ENCODE measurements at regions not wholly inside any gene's neighbourhood (a gene's known extent, or its start where the extent isn't known, plus 50 kb on each side); places are given as distances from the start of the nearest gene placed in this dataset.

- Histone ChIP-seq H3K27me3 (replicated peaks in 2 of 5; ENCODE audit: control insufficient read depth in 4 of 5, insufficient read depth in 5 of 5, low read length in 4 of 5) (peaks cover 0 to 7% (median 2%) of the 10 kb centered on the region in 5 experiments), H3K36me3 (ENCODE audit: control insufficient read depth in 4 of 4, insufficient read depth in 4 of 4, low read length in 3 of 4) (no peaks in the 10 kb centered on the region), H3K4me1 (ENCODE audit: control extremely low read depth in 1 of 4, control insufficient read depth in 4 of 4, insufficient read depth in 4 of 4, low read length in 3 of 4) (no peaks in the 10 kb centered on the region), H3K27ac (ENCODE audit: insufficient read depth in 1 of 2, low read depth in 1 of 2, low read length in 2 of 2, poor library complexity in 1 of 2, severe bottlenecking in 2 of 2) (no peak overlapping the region), H3K4me3 (ENCODE audit: control insufficient read depth in 1 of 7, extremely low read depth in 1 of 7, insufficient read depth in 4 of 7, low read depth in 2 of 7, low read length in 6 of 7) (no peak overlapping the region), H3K9me3 (ENCODE audit: control extremely low read depth in 1 of 5, control insufficient read depth in 4 of 5, insufficient read depth in 2 of 5, low read depth in 1 of 5, low read length in 4 of 5) (peaks cover 0 to 2% (median 0%) of the 10 kb centered on the region in 5 experiments)
- ChIA-PET CTCF (interaction anchor here (0.6 kb wide), 1 partner anchor 9 kb away, joined by 5 read pairs; no protein-coding TSS in a partner anchor), POLR2A (no interaction called here)
- 71% methylated on average over 1 of the region's 2 CpGs for WGBS (ENCODE audit: insufficient coverage)
- no peak for DNase-seq
Observed at GRCh38 chr2:18495058-18495457, 65.4 kb downstream of the RDH14 start.

GRCh38 chr2:18492721-18493120 is 67.7 kb downstream of the RDH14 start:
- ChIA-PET CTCF (no interaction called here), POLR2A (no interaction called here)
- WGBS (ENCODE audit: insufficient coverage) = no CpG with 5 or more reads among the region's 2 CpGs
- peaks cover 1 to 7% (median 2%) of the 10 kb centered on the region in 5 experiments for H3K27me3 ChIP-seq (replicated peaks in 2 of 5; ENCODE audit: control insufficient read depth in 4 of 5, insufficient read depth in 5 of 5, low read length in 4 of 5)
- no peaks in the 10 kb centered on the region for H3K36me3 ChIP-seq (ENCODE audit: control insufficient read depth in 4 of 4, insufficient read depth in 4 of 4, low read length in 3 of 4)
- H3K9me3 ChIP-seq (ENCODE audit: control extremely low read depth in 1 of 5, control insufficient read depth in 4 of 5, insufficient read depth in 2 of 5, low read depth in 1 of 5, low read length in 4 of 5) = peaks cover 0 to 2% (median 0%) of the 10 kb centered on the region in 5 experiments
- no peak overlapping the region for H3K27ac ChIP-seq (ENCODE audit: insufficient read depth in 1 of 2, low read depth in 1 of 2, low read length in 2 of 2, poor library complexity in 1 of 2, severe bottlenecking in 2 of 2)
- no peak overlapping the region for H3K4me3 ChIP-seq (ENCODE audit: control insufficient read depth in 1 of 7, extremely low read depth in 1 of 7, insufficient read depth in 4 of 7, low read depth in 2 of 7, low read length in 6 of 7)
- no peaks in the 10 kb centered on the region for H3K4me1 ChIP-seq (ENCODE audit: control extremely low read depth in 1 of 4, control insufficient read depth in 4 of 4, insufficient read depth in 4 of 4, low read length in 3 of 4)
- no peak for DNase-seq

GRCh38 chr2:18491577-18491976 is 68.9 kb downstream of the RDH14 start:
- ChIA-PET CTCF (no interaction called here), POLR2A (no interaction called here)
- Histone ChIP-seq H3K9me3 (ENCODE audit: control extremely low read depth in 1 of 5, control insufficient read depth in 4 of 5, insufficient read depth in 2 of 5, low read depth in 1 of 5, low read length in 4 of 5) (peaks cover 0 to 2% (median 0%) of the 10 kb centered on the region in 5 experiments), H3K4me1 (ENCODE audit: control extremely low read depth in 1 of 4, control insufficient read depth in 4 of 4, insufficient read depth in 4 of 4, low read length in 3 of 4) (no peaks in the 10 kb centered on the region), H3K36me3 (ENCODE audit: control insufficient read depth in 4 of 4, insufficient read depth in 4 of 4, low read length in 3 of 4) (no peaks in the 10 kb centered on the region), H3K27me3 (replicated peaks in 2 of 5; ENCODE audit: control insufficient read depth in 4 of 5, insufficient read depth in 5 of 5, low read length in 4 of 5) (peaks cover 1 to 7% (median 2%) of the 10 kb centered on the region in 5 experiments), H3K27ac (ENCODE audit: insufficient read depth in 1 of 2, low read depth in 1 of 2, low read length in 2 of 2, poor library complexity in 1 of 2, severe bottlenecking in 2 of 2) (no peak overlapping the region), H3K4me3 (ENCODE audit: control insufficient read depth in 1 of 7, extremely low read depth in 1 of 7, insufficient read depth in 4 of 7, low read depth in 2 of 7, low read length in 6 of 7) (no peak overlapping the region)
- WGBS (ENCODE audit: insufficient coverage) = 100% methylated on average over 1 of the region's 3 CpGs
- DNase-seq = no peak

- peaks cover 0 to 7% (median 2%) of the 10 kb centered on the region in 5 experiments for H3K27me3 ChIP-seq (replicated peaks in 2 of 5; ENCODE audit: control insufficient read depth in 4 of 5, insufficient read depth in 5 of 5, low read length in 4 of 5)
- no CpG with 5 or more reads among the region's 2 CpGs for WGBS (ENCODE audit: insufficient coverage)
- no peak overlapping the region for H3K27ac ChIP-seq (ENCODE audit: insufficient read depth in 1 of 2, low read depth in 1 of 2, low read length in 2 of 2, poor library complexity in 1 of 2, severe bottlenecking in 2 of 2)
- no peaks in the 10 kb centered on the region for H3K36me3 ChIP-seq (ENCODE audit: control insufficient read depth in 4 of 4, insufficient read depth in 4 of 4, low read length in 3 of 4)
- peaks cover 0 to 2% (median 0%) of the 10 kb centered on the region in 5 experiments for H3K9me3 ChIP-seq (ENCODE audit: control extremely low read depth in 1 of 5, control insufficient read depth in 4 of 5, insufficient read depth in 2 of 5, low read depth in 1 of 5, low read length in 4 of 5)
- H3K4me1 ChIP-seq (ENCODE audit: control extremely low read depth in 1 of 4, control insufficient read depth in 4 of 4, insufficient read depth in 4 of 4, low read length in 3 of 4) = no peaks in the 10 kb centered on the region
- H3K4me3 ChIP-seq (ENCODE audit: control insufficient read depth in 1 of 7, extremely low read depth in 1 of 7, insufficient read depth in 4 of 7, low read depth in 2 of 7, low read length in 6 of 7) = no peak overlapping the region
- ChIA-PET POLR2A (no interaction called here), CTCF (no interaction called here)
- no peak for DNase-seq
Observed at GRCh38 chr2:18490901-18491300, 69.6 kb downstream of the RDH14 start.

GRCh38 chr2:18487106-18487913 is 73.1 kb downstream of the RDH14 start:
- POLR2A ChIA-PET = no interaction called here
- Histone ChIP-seq H3K4me1 (ENCODE audit: control extremely low read depth in 1 of 4, control insufficient read depth in 4 of 4, insufficient read depth in 4 of 4, low read length in 3 of 4) (no peaks in the 10 kb centered on the region), H3K4me3 (ENCODE audit: control insufficient read depth in 1 of 7, extremely low read depth in 1 of 7, insufficient read depth in 4 of 7, low read depth in 2 of 7, low read length in 6 of 7) (no peak overlapping the region), H3K9me3 (ENCODE audit: control extremely low read depth in 1 of 5, control insufficient read depth in 4 of 5, insufficient read depth in 2 of 5, low read depth in 1 of 5, low read length in 4 of 5) (peaks cover 0 to 1% (median 0%) of the 10 kb centered on the region in 5 experiments), H3K27me3 (replicated peaks in 2 of 5; ENCODE audit: control insufficient read depth in 4 of 5, insufficient read depth in 5 of 5, low read length in 4 of 5) (peaks cover 0 to 6% (median 1%) of the 10 kb centered on the region in 5 experiments), H3K36me3 (ENCODE audit: control insufficient read depth in 4 of 4, insufficient read depth in 4 of 4, low read length in 3 of 4) (no peaks in the 10 kb centered on the region), H3K27ac (ENCODE audit: insufficient read depth in 1 of 2, low read depth in 1 of 2, low read length in 2 of 2, poor library complexity in 1 of 2, severe bottlenecking in 2 of 2) (no peak overlapping the region)
- WGBS (ENCODE audit: insufficient coverage) = 100% methylated on average over 1 of the region's 2 CpGs
- CTCF ChIA-PET = no interaction called here
- DNase-seq = no peak

- POLR2A ChIA-PET = no interaction called here
Observed at GRCh38 chr2:18484625-18485024, 75.8 kb downstream of the RDH14 start.

GRCh38 chr2:18483896-18484295 is 76.6 kb downstream of the RDH14 start:
- DNase-seq = no peak
- POLR2A ChIA-PET = no interaction called here
- H3K4me3 ChIP-seq (ENCODE audit: control insufficient read depth in 1 of 7, extremely low read depth in 1 of 7, insufficient read depth in 4 of 7, low read depth in 2 of 7, low read length in 6 of 7) = no peak overlapping the region
- H3K9me3 ChIP-seq (ENCODE audit: control extremely low read depth in 1 of 5, control insufficient read depth in 4 of 5, insufficient read depth in 2 of 5, low read depth in 1 of 5, low read length in 4 of 5) = no peaks in the 10 kb centered on the region
- H3K27ac ChIP-seq (ENCODE audit: insufficient read depth in 1 of 2, low read depth in 1 of 2, low read length in 2 of 2, poor library complexity in 1 of 2, severe bottlenecking in 2 of 2) = no peak overlapping the region
- CTCF ChIA-PET = no interaction called here
- H3K27me3 ChIP-seq (replicated peaks in 2 of 5; ENCODE audit: control insufficient read depth in 4 of 5, insufficient read depth in 5 of 5, low read length in 4 of 5) = peaks cover 0 to 2% (median 0%) of the 10 kb centered on the region in 5 experiments
- no peaks in the 10 kb centered on the region for H3K4me1 ChIP-seq (ENCODE audit: control extremely low read depth in 1 of 4, control insufficient read depth in 4 of 4, insufficient read depth in 4 of 4, low read length in 3 of 4)
- H3K36me3 ChIP-seq (ENCODE audit: control insufficient read depth in 4 of 4, insufficient read depth in 4 of 4, low read length in 3 of 4) = no peaks in the 10 kb centered on the region
- 94% methylated on average over 2 of the region's 3 CpGs for WGBS (ENCODE audit: insufficient coverage)

More at GRCh38 chr2:18484625-18485024, 75.8 kb downstream of the RDH14 start:
- no peaks in the 10 kb centered on the region for H3K9me3 ChIP-seq (ENCODE audit: control extremely low read depth in 1 of 5, control insufficient read depth in 4 of 5, insufficient read depth in 2 of 5, low read depth in 1 of 5, low read length in 4 of 5)
- H3K4me3 ChIP-seq (ENCODE audit: control insufficient read depth in 1 of 7, extremely low read depth in 1 of 7, insufficient read depth in 4 of 7, low read depth in 2 of 7, low read length in 6 of 7) = no peak overlapping the region
- no peak for DNase-seq
- no peak overlapping the region for H3K27ac ChIP-seq (ENCODE audit: insufficient read depth in 1 of 2, low read depth in 1 of 2, low read length in 2 of 2, poor library complexity in 1 of 2, severe bottlenecking in 2 of 2)
- H3K36me3 ChIP-seq (ENCODE audit: control insufficient read depth in 4 of 4, insufficient read depth in 4 of 4, low read length in 3 of 4) = no peaks in the 10 kb centered on the region
- H3K27me3 ChIP-seq (replicated peaks in 2 of 5; ENCODE audit: control insufficient read depth in 4 of 5, insufficient read depth in 5 of 5, low read length in 4 of 5) = peaks cover 0 to 2% (median 0%) of the 10 kb centered on the region in 5 experiments
- CTCF ChIA-PET = no interaction called here
- no peaks in the 10 kb centered on the region for H3K4me1 ChIP-seq (ENCODE audit: control extremely low read depth in 1 of 4, control insufficient read depth in 4 of 4, insufficient read depth in 4 of 4, low read length in 3 of 4)
